Epidermal melanocyte (primary cell): ENCODE measurements at regions not wholly inside any gene's neighbourhood (a gene's known extent, or its start where the extent isn't known, plus 50 kb on each side); places are given as distances from the start of the nearest gene placed in this dataset.
"Not testable (repeated sequence)": the region's sequence is repeated elsewhere in the genome, so short reads cannot be mapped to it uniquely, and the experiment has no call there.

Experiments
- DNase-seq: peaks from one replicate; pipeline ENCODE4 v3.0.0; 2011; ENCODE audit warnings: low spot score; ENCODE audit not compliant: insufficient read length

DNA sequence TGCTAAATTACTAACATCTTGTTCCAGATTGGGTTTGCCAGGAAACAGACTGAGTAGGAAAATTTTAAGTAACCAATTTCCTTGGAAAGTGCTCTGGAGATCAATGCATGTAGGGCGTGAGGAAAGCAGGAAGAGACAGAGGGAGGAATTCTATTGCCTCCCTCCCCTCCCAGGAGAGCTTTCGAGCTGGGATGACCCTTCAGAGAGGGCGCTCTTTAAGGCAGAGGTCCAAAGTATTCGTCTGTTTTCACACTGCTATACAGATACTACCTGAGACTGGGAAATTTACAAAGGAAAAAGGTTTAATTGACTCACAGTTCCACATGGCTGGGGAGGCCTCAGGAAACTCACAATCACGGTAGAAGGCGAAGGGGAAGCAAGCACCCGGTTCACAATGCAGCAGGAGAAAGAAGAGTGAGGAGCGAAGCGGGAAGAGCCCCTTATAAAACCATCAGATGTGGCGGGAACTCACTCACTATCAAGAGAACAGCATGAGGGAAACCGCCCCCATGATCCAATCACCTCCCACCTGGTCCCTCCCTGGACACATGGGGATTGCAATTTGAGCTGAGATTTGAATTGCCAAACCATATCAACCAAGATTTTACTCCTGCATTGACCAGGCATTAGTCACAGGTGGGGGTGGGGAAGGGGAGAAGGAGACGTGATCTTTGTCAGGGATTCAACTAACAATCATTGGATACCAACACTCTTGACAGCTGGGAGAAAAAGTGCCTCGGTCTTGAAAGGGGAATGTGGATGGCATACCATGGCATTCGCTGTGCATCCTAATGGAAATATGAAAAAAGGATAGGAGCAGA lies 63.8 kb downstream of the SLITRK2 start:
- DNase-seq: no peak

DNA sequence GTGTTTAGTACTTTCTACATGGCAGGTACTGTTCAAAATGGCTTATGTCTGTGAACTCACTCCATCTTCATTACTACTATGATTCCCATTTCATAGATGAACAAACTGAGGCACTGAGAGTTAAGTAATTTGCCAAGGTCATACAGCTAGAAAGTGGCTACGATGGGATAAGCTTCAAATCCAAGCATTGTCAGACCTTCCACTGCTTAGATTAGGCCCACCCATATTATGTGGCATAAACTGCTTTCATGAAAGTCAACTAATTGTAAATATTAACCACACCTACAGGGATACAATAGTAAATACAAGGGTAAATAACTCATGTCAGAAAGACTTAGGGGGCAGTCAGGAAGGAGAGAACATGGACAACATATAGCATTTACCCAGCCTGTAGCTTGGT lies 68.8 kb downstream of the SLITRK2 start:
- DNase-seq: no peak

DNA sequence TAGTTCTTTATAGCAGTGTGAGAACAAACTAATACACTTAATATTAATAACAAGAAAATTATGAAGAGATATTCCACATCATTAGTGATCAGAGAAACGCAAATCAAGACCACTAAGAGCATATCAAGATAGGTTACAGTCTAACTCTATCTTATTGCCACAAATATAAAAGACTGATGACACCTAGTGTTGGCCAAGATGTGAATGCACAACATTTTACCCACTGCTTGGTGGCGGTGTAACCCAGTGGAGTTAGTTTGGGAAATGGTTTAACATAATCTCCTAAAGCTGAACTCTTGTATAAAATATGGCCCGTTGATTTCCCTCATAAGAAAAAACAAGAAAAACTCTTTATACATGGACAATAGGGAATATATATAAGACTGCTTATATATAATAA lies 92.4 kb downstream of the SLITRK2 start:
- no peak for DNase-seq

DNA sequence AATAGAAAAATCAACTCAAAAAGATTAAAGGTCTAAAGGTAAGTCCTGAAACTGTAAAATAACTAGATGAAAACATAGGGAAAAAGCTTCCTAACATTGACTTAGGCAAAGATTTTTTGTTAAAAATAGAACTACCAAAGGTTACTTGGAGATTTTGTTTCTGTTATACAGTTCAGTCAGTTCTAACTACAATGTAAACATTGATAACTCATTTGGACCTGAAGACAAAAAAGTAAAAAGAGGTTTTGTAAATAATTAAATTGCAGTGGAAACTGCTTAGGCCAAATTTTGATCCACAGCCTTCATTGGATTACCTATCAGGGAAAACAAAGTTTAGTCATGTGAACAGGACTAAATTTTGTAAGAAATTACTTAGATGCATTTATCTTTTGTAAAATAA lies 101.8 kb downstream of the SLITRK2 start:
- no peak for DNase-seq

DNA sequence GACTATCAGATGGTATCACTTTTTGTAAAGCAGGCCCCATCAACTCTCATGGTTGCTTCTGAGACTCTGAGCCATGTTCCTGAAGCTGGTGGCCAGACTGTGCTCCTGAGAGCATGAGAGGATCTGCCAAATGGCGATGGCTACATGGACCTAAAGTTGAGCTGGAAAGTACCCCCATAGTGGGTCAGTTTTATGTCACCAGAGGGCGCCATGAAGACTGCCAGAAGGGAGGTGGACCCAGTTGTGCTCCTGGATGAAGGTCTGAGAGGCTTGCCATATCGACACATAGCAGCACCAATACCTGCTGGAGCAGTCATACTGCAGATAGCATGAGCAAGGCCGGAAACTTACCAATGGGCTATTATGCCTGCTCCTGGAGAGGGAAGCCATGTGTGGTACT lies 105.7 kb downstream of the SLITRK2 start:
- DNase-seq: no peak

DNA sequence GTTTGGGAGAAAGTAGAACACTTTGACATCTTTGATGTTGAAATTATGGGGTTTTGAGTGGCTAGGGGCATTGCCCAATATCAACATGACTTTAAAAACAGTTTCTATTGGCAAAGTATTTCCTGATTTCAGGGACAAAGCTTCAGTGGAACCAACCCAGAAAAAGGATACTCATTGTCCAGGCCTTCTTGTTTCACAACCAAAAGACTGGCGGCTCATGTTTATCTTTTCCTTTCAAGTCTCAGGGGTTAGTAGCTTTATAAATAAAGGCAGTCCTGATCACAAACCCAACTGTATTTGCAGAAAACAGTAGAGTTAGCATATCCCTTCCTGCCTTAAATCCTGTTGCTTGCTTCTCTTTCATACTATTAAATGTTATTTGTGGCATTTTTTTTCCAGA lies 119.1 kb downstream of the SLITRK2 start:
- no peak for DNase-seq

DNA sequence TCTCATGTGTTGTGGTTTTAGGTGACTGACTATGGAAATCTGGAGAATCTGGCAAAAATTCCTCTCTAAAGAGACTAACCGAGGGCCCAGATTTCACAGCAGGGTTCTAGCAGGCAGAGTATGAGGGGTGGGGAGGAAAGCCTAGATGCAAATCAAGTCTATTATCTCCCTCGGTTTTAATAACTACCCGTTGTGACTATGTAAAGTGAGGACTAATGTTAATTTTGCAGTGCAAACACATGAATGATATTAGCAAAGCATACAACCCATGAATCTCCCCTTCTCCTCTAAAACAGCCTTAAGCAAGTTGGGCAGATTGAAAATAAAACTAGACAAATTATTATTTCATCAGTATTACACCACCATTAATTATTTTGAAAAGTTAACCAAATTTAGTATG lies 131.4 kb downstream of the SLITRK2 start:
- DNase-seq: no peak

DNA sequence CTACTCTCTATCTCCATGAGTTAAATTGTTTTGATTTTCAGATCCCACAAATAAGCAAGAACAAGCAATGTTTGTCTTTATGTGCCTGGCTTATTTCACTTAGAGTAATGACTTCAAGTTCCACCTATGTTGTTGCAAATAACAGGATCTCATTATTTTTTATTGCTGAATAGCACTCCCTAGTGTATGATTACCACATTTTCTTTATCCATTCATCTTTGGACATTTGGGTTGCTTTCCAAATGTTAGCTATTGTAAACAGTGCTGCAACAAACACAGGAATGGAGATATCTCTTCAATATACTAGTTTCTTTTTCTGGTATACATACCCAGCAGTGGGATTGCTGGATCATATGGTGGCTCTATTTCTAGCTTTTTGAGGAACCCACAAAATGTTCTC lies 136.0 kb downstream of the SLITRK2 start:
- DNase-seq: no peak

DNA sequence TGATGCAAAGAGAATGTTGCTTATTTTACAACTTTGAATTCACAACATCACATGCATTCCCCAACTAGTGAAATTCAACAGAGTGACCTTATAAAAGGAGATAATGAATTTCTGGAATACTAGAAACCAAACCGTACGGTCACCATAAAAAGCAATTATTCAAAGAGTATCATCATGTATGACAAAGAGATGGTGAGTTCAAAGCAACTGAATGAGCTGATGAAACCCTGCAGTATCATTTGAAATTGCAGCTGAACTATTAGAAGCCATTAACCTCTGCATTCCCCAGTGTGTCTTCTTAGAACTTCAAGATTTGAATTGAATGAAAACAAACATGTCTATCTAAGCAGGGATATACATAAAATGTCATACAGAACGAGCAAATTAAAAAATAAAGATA lies 172.4 kb downstream of the SLITRK2 start:
- DNase-seq: no peak

DNA sequence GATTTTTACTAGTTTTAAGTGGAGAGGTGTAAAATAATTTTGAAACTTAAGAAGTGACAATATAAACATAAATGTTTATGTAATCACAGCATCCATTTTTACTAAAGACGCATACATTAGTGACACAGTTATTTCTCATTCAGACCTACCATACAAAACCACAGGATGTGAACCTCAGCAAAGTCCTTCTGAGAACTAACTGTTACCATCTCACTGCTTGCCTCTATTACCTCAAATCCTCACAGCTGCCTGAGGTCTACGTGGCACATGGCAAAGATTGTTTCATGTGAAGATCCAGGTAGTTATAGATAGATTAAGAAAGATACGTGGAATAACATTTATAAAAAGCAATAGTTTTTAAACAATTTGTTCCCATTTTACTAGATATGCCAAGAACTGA lies 189.0 kb downstream of the SLITRK2 start:
- DNase-seq: no peak

DNA sequence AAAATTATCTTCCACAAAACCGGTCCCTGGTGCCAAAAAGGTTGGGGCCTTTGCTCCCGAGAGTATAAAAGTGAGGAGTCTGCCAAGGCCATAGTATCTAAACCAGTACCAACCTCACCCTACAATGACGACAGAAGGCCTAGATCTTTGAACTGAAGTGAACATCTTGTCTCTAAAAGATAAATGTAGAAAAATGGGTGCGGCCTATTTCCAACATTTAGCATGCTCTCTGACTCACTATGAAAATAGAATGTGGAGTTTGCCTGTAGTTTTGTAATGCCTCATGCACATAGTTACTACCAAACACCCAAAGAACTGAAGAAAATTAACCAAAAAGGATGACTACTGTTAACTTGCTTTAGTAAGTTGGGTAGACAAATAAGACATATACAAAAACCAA lies 218.4 kb downstream of the SLITRK2 start:
- DNase-seq: no peak

DNA sequence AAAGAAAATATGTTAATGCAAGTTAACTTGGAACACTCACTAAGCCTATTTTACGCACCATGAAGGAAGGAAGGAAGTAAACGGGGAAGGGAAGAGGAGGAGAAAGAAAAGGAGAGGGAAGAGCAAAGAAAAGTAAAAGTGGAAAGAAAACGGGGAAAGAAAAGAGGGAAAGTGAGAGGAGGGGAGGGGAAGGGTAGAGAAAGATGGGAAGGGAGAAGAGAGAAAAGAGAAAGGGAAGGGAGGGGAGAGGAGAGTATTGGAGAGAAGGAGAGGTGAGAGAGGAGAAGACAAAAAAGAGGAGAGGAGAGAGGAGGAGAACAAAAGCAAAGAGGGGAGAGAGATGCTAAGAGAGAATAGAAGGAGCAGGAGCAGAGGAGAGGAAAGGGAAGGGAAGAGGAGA lies 224.1 kb downstream of the SLITRK2 start:
- no peak for DNase-seq

DNA sequence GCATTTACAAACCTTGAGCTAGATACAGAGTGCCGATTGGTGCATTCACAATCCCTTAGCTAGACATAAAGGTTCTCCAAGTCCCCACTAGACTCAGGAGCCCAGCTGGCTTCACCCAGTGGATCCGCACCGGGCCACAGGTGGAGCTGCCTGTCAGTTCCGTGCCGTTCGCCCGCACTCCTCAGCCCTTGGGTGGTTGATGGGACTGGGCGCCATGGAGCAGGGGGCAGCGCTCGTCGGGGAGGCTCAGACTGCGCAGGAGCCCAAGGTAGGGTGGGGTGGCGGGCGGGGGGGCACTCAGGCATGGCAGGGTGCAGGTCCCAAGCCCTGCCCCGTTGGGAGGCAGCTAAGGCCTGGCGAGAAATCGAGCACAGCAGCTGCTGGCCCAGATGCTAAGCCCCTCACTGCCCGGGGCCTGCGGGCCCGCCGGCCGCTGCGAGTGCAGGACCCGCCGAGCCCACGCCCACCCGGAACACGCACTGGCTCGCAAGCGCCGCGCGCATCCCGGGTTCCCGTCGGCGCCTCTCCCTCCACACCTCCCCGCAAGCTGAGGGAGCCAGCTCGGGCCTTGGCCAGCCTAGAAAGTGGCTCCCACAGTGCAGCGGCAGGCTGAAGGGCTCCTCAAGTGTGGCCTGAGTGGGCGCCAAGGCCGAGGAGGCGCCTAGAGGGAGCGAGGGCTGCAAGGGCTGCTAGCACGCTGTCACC lies 228.5 kb downstream of the SLITRK2 start:
- not testable (repeated sequence) for DNase-seq

DNA sequence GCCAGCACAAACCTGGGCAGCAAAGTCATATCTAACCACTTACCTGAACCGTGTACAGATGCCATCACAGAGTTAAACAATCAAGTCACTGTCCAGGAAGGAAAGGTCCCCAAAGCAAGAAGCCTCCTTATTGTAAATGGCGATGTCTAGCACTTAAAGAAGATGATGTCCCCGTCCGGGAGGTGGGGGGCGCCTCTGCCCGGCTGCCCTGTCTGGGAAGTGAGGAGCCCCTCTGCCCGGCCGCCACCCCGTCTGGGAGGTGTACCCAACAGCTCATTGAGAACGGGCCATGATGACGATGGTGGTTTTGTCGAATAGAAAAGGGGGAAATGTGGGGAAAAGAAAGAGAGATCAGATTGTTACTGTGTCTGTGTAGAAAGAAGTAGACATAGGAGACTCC lies 231.9 kb downstream of the SLITRK2 start:
- not testable (repeated sequence) for DNase-seq

DNA sequence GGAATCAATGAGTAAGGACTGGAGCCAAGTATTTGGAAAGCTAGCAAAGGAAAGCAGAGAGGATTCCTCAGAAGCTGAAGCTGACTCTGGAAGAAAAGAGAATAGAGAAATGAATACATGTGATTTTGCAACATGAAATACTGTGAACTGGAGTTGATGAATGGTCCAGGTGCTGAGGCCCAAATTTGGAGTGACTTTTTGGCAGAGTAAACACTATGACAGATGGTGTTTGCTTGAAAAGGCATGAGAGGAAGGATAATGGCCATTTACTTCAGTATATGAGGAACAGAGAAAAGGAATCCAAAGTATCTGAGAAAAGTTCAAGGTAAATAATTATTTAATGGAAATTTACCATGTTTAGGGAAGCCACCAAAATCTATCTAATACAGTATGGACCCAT lies 236.7 kb downstream of the SLITRK2 start:
- DNase-seq: no peak

DNA sequence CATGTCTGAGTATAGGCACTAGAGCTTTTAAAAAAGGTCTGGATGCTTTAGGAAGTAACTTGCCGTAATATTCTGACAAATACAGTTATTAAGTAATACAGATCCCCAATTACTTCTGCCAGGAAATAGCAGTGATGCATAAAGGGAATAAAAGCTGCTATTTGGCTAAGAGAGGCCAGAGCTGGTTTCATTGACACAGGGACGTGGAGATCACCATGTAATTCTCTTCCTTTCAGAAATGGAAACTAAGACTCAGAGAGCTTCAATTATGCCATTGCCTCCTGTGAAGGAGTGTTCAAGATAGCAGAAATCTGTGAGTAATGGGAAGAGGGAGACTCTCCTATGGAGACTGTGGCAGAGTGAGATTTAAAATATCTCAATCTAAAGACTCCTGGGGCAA lies 238.1 kb downstream of the SLITRK2 start:
- no peak for DNase-seq

DNA sequence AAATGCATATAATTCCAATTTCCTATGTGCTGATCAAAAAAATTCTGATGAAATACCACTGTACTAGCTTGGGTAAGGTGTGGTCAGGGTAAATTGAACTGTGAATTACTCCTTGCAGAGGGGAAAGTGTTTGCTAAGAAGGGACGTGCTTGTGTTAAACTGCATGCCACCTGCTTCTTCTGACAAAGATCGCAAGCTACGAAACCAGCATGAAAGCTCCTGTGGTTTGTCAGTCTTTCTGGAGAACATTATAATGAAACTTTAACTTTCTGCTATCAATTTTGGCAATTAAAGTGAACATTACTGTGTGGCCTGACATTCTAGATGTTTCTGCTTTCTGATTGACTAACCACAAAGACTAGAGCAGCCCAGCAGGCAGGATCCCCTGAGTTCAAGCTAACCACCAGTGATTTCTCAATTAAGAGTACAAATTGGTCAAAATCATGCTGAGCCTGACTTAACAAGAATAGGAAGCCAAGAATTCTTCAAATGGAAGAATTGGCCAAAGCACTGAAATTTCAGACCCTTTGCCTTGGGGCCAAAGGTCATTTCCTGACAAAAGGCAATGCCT lies 239.0 kb downstream of the SLITRK2 start:
- DNase-seq: no peak

DNA sequence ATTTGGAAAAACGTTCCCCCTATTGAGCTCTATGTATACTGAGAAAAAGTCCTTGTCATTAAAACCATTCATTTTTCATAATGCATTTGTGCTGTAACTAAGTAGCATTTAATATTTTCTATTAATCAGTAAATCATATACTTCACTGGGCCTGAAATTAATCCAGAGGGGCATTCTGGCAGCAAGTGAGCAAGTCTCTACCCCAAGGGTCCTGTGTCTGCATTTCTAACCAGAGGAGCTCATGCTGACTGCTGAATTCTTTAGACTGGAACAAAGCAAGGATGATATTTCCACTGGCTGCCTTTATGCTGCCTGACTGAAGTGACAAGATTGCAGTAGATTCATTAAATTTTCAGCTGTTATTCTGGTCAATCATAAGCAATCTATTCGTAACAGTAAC lies 246.5 kb downstream of the SLITRK2 start:
- no peak for DNase-seq

DNA sequence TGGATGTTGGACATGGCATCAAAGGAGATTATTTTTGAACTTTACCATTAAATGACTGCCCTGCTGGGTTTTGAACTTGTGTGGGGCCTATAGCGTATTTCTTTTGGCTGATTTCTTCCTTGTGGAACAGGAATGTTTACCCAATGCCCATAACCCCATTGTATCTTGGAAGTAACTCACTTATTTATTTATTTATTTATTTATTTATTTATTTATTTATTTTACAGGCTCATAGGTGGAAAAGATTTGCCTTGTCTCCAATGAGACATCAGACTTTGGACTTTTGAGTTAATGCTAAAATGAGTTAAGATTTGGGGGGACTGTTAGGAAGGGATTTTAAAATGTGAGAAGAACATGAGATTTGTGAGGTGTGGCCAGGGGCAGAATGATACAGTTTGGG lies 273.1 kb downstream of the SLITRK2 start:
- no peak for DNase-seq

DNA sequence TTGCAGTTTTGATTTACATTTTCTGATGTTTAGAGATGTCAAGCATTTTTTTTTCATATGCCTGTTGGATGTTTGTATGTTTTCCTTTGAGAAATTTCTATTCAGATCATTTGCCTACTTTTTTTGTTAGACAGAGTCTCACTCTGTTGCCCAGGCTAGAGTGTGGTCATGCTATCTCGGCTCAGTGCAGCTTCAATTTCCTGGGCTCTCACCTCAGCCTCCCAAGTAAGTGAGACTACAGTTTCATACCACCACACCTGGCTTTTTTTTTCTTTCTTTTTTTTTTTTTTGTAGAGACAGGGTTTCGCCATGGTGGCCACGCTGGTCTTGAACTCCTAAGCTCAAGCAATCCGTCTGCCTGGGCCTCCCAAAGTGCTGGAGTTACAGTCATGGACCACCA lies 291.7 kb downstream of the SLITRK2 start:
- DNase-seq: no peak

DNA sequence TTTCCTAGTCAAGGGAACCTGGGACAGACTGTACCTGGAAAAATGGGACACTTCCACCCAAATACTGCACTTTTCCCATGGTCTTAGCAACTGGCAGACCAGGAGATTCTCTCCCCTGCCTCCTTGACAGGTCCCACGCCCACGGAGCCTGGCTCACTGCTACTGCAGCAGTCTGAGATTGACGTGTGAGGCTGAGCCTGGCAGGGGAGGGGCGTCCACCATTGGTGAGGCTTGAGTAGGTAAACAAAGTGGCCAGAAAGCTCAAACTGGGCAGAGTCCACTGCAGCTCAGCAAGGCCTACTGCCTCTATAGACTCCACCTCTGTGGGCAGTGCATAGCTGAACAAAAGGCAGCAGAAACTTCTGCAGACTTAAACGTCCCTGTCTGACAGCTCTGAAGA lies 301.4 kb downstream of the SLITRK2 start:
- DNase-seq: not testable (repeated sequence)

DNA sequence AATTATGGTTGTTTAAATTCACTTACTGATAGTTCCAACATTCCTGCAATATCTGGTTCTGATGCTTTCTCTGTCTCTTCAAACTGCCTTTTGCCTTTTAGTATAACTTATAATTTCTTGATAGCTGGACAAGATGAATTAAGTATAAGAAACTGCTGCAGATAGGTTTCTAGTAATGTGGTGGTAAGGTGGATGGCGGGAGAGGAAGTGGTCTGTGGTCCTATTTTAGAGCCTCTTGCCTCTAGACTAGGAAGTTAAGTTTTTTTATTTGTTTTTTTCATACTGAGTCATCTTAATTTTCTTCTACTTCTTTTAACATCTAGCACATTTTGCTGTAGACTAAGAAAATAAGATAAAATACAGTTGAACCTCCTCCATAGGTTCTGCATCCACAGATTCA lies 310.0 kb downstream of the SLITRK2 start:
- no peak for DNase-seq

DNA sequence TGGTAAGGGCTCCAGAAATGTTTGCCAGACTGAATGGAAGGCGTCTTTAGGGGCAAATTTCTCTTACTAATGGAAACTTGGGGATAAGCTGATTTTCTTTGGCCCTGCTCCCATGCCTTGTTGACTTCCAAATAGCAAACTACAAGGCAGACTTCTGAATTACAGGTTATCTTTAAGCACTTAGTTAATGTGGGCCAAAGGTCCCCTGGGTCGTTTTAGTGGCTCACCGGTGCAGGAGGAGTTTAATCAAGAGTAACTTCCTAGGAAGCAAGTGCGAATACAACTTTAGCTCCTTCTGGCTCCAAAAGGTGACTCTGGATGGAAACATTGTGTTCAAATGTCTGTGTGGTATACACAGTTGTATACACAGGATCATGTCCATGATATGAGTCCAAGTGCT lies 323.6 kb downstream of the SLITRK2 start:
- DNase-seq: no peak
